ENCODE measurements at regions not wholly inside any gene's neighbourhood (a gene's known extent, or its start where the extent isn't known, plus 50 kb on each side); places are given as distances from the start of the nearest gene placed in this dataset.

DNA sequence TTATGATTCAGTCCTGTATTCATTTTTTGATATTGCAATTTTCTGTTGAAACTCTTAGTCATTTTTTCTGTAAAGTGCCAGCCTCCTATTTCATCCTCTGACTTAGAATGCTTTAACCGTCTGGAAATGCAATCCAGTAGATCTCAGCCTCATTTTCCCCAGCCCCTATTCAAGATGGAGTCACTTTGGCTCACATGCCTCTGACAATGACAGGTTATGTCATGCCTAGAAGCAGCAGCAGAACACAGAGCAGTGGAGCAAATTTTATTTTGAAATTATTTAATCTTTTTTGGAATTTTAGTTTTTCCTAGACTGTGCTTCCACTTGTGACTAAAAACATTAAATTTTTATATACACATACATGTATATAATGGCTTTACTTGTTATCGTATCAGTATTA, 1053.2 kb downstream of the TAF11L14 start:
- no peak for TF ChIP-seq YY1 (IDR thresholded peaks at IDR 0.05; ENCODE audit: insufficient read depth, insufficient read length)
- no peak for TF ChIP-seq ZNF274 (IDR thresholded peaks at IDR 0.05; ENCODE audit: low read depth, low read length)

Data from NT2/D1 (cell line).